Hematopoietic multipotent progenitor cell treated with erythropoietin and hydrocortisone succinate and interleukin-3 and kit ligand, for 4 days (in vitro differentiated cells): ENCODE measurements at regions not wholly inside any gene's neighbourhood (a gene's known extent, or its start where the extent isn't known, plus 50 kb on each side); places are given as distances from the start of the nearest gene placed in this dataset.

Experiments
- DNase-seq: peaks from one replicate; pipeline ENCODE4 v3.0.0-alpha.2; 2015

DNA sequence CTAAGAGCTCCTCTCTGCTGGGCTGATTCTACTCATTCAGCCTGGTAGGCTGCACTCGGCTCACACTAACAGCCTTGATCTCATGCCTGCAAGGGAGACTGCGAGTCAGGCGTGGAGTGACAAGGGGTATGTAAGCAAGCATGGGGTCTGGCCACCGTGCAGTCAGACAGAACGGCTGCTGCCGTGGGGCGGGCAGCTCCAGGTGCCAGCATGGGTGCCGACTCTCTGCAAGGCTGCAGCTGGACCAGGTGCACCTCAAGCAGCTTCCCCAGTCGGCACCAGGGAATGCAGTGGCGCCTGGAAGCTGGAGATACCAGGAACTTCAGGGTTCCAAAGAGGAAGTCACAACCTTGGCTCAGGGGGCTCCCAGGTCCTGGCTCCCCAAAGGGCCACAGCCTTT, 892.3 kb downstream of the OLFM4 start:
- no peak for DNase-seq

DNA sequence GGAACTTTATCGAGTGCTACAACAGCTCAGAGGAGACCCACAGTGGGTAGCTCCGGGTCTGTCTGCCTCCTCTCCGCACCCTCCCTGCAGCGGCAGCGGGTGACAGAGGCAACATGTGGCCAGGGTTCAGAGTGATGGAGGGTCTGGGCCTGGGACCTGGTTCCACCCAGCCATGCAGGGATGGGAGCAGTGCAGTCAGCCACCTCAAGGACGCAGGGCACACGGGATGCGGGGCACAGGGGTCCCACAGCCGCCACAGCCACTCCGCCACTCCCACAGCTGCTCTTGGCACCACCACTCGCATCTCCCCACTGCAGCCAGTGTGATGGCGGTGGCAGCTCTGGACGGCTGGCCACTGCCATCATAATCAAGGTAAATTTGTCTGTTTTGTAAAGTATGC, 892.9 kb downstream of the OLFM4 start:
- DNase-seq: no peak

GRCh38 chr13:53941588-53942190, 913.1 kb downstream of the OLFM4 start:
- DNase-seq: no peak

DNA sequence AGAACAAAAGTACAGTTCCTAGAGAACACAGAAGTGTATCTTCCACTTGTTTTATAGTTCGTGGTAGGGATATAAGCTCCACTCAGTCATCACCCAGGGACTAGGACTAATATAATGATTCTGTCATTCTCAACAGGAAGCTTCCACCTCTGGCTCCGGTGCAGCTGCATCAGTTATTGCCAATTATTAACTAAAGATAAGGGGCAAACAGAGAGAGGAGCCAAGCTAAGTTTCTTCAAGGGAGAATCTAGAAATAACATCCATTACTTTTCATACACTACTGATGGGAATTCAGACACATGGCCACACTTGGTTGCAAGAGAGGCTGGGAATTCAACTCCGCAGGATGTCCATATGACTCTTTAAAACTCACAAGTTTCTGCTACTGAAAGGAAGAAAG, 917.9 kb downstream of the OLFM4 start:
- no peak for DNase-seq

DNA sequence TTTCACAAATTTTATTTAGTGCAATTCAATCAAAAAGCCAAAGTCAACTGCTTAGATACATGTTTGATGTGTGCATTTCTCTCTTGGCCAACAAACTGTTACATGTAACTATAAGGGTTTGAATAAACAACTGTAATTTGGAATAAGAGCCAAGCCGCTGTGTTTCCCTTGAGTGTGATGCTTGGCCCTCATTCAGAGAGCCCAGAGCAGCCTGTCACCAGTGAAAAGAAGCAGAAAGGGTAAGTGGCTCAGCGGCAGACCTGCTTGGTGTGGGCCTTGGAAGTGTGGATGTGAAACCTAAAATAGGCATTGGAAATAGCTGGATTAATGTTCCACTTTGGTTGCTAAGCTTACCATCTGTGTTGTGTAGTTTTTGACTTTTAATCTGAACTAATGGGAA, 924.6 kb downstream of the OLFM4 start:
- no peak for DNase-seq
